HG03558 (cell line): ENCODE measurements at regions not wholly inside any gene's neighbourhood (a gene's known extent, or its start where the extent isn't known, plus 50 kb on each side); places are given as distances from the start of the nearest gene placed in this dataset.
"Not testable (repeated sequence)": the region's sequence is repeated elsewhere in the genome, so short reads cannot be mapped to it uniquely, and the experiment has no call there.

Experiments
- ATAC-seq: cut with Tn5 transposase; IDR thresholded peaks from one replicate; pipeline ENCODE4 v1.9.1; 2021; ENCODE audit warnings: moderate number of reproducible peaks; ENCODE audit not compliant: unreplicated experiment; ENCODE audit errors: extremely low read depth

DNA sequence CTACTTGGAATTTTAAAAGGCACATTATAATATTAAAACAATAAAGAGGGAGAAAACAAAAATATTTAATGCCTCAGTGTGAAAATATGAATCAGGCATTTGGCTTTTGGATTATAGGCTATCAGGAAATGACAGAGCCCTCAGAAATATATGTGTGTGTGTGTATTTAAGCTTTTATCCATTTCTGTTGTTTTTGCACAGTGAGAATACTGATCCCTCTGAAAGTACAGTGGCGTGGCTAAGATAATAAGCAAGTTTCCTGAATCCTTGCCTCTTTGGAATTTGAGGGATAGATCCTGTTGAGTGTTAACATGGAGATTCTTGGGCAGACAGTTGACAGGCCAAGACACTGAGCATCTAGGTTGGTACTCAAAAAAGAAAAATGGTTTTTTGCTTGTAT is 234.8 kb upstream of the ZBTB20 start:
- ATAC-seq = no peak

DNA sequence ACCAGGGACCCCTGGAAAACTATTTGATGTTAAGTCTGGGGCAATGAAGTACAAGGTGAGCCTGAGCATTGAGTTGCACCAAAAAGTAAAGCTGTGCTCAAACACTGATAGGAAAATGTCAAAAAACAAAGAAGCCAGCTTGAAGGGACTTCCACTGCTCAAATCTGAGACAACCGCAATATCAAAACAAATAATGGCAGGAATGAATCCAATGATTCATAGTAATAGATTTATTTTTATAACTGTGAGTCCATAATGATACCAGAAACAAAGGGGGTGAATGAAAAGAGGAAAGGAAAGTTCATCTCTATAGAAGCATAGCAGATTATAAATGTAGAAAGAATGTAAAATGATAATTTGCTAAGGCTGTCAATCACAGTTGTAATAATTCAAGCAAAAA is 237.3 kb upstream of the ZBTB20 start:
- ATAC-seq = no peak

GRCh38 chr3:115385774-115386730 is 237.3 kb upstream of the GAP43 start:
- ATAC-seq = no peak

DNA sequence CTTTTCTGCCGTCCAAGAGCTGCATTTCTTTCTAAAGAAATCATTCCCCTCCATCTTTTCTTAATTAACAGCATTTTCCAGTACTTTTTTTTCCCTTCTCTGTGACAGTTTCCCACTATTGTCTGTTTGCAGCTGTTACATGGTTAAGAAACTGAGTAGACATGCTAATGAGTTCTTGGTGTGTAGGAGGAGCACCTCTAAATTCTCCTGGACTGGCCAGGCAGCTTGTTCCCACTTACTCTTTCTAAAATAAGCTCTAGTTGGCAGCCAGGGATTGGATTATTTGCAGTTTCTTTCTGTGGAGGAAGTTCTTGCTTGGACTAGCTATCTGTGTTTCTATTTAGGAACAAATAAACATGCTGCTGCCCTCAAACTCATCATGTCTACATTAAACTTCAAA is 235.1 kb upstream of the GAP43 start:
- ATAC-seq = no peak

- no peak for ATAC-seq
These were observed 234.5 kb upstream of the GAP43 start for GRCh38 chr3:115388811-115389210.

- ATAC-seq = no peak
These were observed 226.5 kb upstream of the GAP43 start for GRCh38 chr3:115396801-115397200.

DNA sequence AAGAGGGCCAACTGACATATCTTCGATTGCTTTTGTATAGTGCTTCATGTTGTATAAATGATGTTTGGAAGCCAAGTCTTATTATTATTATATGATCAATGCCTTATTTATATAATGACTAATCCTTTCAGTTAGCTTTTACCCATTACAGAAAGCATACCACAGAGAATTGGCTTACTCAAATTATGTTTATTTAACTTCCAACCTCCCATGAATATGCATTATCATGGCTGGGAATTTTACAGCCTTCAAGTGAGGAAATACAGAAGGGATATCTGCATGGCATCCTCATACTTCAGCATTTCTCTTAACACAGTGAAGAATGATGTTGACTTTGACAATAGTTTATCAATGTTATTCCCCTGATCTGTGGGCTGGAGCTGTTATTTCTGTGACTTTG is 225.9 kb upstream of the GAP43 start:
- no peak for ATAC-seq

- no peak for ATAC-seq
These were observed 224.8 kb upstream of the GAP43 start for GRCh38 chr3:115398506-115398905.

- ATAC-seq = no peak
These were observed 223.6 kb upstream of the GAP43 start for GRCh38 chr3:115399750-115400149.

- no peak for ATAC-seq
These were observed 222.0 kb upstream of the GAP43 start for GRCh38 chr3:115401298-115401697.

DNA sequence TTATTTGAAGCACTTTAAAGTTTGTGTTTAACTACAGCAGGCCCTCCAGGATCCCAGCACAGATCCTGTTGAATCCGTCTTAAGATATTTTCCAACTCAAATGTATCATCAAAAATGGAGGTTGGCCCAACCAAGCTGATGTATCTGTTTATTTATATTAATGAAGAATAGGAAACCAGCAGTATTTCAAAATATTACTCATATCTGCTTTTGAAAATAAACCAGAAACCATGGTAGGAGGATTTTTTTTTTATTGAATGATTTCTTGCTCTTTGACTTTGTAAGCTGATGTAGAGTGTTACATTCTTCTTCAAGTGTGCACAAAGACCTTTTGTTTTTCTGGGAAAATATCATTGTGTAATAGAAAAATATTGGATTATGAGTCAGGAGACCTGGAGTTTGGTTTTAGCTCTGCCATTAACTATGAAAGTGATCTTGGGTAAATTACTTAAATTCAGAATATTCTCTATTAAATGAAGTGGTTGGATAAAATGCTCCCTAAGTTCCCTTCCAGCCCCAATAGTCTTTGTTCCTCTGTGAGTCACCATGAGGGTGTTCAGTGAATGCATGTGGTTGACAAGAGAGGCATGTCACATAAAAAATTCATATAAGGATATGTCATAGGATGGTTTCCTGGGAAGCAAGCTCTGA is 221.3 kb upstream of the GAP43 start:
- ATAC-seq = no peak

DNA sequence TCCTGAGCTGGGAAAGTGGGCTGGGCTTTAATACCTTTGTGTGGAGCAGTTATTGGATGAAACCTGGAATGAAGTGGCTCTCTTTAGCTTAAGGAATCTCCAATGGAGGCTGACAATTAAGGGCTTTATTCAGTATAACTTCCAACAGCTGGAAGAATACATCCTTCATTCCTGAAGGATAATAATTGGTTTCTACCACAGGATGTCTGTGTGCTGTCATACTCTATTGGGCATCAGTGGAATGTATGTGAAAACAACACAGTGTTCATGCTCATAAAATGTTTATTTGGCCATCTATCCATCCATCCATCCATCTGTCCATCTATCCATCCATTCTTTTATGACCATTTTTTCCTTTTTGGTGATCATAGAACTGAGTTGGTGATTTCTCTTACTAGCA is 220.7 kb upstream of the GAP43 start:
- ATAC-seq = no peak

- no peak for ATAC-seq
These were observed 219.5 kb upstream of the GAP43 start for GRCh38 chr3:115403786-115404185.

- ATAC-seq = no peak
These were observed 213.7 kb upstream of the GAP43 start for GRCh38 chr3:115409596-115409995.

DNA sequence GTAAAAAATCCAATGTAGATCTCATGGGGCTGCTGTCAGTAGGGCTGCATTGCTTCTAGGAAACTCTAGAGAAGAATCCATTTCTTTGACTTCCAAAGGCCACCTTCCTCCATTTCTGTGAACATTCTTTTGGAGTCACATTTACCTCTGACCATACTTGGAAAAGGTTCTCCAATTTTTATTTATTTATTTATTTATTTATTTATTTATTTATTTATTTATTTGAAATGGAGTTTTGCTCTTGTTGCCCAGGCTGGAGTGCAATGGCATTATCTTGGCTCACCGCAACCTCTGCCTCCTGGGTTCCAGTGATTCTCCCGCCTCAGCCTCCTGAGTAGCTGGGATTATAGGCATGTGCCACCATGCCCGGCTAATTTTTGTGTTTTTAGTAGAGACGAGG is 208.7 kb upstream of the GAP43 start:
- ATAC-seq = not testable (repeated sequence)

DNA sequence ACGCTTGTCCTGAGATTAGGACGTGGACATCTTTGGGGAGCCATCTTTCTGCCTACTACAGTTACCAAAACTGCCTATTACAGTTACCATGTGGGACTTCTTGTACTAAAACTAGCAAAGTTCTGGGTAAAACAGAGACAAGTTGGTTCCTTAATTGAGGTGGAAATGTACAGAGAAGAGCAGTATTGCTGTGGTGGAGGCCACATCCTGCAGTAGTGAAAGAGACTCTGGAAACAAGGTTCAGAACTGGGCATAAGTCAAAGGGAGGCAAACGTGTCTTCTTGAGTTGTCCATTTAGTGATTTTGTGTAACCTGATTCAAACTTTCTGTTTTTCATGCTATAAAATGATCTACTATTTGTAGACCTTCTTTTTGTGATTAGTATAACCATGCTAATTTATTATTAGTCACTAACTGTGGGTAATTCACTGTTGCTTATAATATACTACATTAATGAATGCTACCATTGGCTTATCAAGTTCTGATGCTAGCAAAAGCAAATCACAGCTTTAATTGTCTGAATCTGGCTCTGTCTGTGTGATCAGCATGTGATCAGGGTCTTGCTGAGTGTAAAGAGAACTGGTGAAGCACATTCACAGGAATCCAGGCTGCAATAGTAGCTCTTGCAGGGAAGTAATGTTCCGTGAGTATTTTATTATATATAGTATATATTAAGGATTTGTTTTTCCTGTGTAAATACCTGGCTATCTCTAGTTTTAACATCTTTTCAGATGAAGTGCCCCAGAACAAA is 207.9 kb upstream of the GAP43 start:
- ATAC-seq = no peak

GRCh38 chr3:115418583-115418982 is 204.7 kb upstream of the GAP43 start:
- no peak for ATAC-seq

DNA sequence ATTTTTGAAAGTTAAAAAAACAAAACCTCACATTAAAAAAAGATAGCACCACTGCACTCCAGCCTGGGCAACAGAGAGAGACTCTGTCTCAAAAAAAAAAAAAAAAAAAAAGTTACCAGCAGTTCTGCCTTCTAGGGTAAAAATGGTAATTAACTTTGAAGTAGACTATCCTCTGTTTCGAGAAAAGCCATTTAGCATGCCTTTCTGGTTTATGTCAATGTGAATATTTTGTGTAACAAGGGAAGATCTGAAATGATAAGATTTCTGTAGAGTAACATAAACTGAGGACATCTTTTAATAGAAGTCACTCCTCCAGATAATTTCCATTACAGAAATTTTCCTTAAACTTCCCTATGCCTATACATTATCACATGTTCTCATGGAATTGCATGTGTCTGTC is 203.2 kb upstream of the GAP43 start:
- no peak for ATAC-seq

- no peak for ATAC-seq
These were observed 200.1 kb upstream of the GAP43 start for GRCh38 chr3:115423170-115423569.

- no peak for ATAC-seq
These were observed 194.5 kb upstream of the GAP43 start for GRCh38 chr3:115428841-115429240.

DNA sequence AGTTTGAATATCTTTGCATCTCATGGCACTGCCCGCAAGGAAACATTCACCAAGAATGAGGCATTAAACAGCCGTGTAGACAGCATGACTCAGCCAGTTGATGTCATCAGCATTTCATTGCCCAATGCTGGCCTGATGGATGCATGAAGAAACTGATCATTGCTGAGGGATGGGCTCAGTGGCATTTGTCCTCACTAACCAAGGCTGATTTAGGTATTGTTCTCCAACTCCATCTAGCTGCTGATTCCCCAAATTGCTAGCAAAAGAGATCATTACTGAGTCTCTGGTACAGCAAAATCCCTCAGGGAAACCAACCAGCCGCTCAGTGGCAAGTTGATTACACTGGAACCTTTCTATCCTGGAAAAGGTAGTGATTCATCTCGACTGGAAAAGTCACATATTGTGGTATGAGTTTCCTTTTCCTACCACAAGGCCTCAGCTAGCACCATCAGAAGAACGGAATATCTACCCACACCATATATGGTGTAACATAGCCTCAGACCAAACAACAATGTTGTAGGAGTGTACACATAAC is 186.5 kb upstream of the GAP43 start:
- no peak for ATAC-seq
